ENCODE measurements at regions not wholly inside any gene's neighbourhood (a gene's known extent, or its start where the extent isn't known, plus 50 kb on each side); places are given as distances from the start of the nearest gene placed in this dataset.

DNA sequence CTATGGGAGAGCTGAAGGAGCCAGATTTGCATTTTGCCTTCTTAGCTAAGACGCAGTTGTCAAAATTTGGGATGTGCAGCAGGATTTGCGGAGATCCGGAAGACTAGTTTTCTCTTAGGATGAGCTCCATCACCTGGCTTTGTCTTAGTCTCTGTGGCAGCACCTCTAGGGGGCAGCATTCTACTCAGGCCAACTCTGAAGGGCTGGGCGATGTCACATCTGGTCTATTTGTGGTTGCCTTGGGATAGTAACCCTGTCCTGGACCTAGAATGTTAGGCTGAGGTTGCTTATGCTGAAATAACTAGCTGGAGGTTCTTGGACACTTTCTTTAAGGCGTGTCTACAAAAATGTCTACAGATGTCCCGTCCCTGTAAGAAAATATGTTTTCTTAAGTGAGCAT, 116.2 kb downstream of the FAT3 start:
- in situ Hi-C loops (cut with HindIII; ENCODE audit: extremely low pct_ligation_motif_present, low pct_unique_long_range_greater_than_20kb), result no loop called here

More for the DNA sequence above, 116.2 kb downstream of the FAT3 start:
- CTCF ChIA-PET (ENCODE audit: low intra/inter-chr PET ratio, low total read pairs), result interaction anchor here (1.3 kb wide), 1 partner anchor 546 kb away, joined by 5 read pairs; no protein-coding TSS in a partner anchor
- H3K9ac ChIP-seq (ENCODE audit: insufficient read depth, low read depth, low read length), result no peak overlapping the region
- H3K4me3 ChIP-seq (replicated peaks in 1 of 3; ENCODE audit: insufficient read depth in 1 of 3, low read depth in 2 of 3, low read length in 3 of 3), result no peak overlapping the region
- DNase-seq (ENCODE audit: low spot score) (peak; percentile 6), FAIRE-seq (no peak), ATAC-seq (peak; percentile 86)
- H4K20me1 ChIP-seq (ENCODE audit: insufficient read depth, low read length), result no peaks in the 10 kb centered on the region
- WGBS (ENCODE audit: low lambda C conversion rate), result 46% methylated on average over 5 of the region's 6 CpGs
- intact Hi-C loops (cut with micrococcal nuclease; ENCODE audit: unreplicated experiment), result loop anchor here (2.0 kb wide), 2 partner anchors 212 to 546 kb away; no protein-coding TSS in a partner anchor
- H3K27ac ChIP-seq (ENCODE audit: extremely low read length, insufficient read depth, low read length), result no peak overlapping the region
- no peak for TF ChIP-seq MTERF4 (CRISPR knock-in tag; IDR thresholded peaks at IDR 0.05)
- peak; percentile 62 for TF ChIP-seq STAG1 (CRISPR knock-in tag; IDR thresholded peaks at IDR 0.05)
- no peak for TF ChIP-seq ZBTB7A (CRISPR knock-in tag; IDR thresholded peaks at IDR 0.05)
- TF ChIP-seq SMC3 (IDR thresholded peaks at IDR 0.05; ENCODE audit: low read length), result peak; percentile 26; the same call in 1 of the 2 replicates
- TF ChIP-seq, protein P1, sequence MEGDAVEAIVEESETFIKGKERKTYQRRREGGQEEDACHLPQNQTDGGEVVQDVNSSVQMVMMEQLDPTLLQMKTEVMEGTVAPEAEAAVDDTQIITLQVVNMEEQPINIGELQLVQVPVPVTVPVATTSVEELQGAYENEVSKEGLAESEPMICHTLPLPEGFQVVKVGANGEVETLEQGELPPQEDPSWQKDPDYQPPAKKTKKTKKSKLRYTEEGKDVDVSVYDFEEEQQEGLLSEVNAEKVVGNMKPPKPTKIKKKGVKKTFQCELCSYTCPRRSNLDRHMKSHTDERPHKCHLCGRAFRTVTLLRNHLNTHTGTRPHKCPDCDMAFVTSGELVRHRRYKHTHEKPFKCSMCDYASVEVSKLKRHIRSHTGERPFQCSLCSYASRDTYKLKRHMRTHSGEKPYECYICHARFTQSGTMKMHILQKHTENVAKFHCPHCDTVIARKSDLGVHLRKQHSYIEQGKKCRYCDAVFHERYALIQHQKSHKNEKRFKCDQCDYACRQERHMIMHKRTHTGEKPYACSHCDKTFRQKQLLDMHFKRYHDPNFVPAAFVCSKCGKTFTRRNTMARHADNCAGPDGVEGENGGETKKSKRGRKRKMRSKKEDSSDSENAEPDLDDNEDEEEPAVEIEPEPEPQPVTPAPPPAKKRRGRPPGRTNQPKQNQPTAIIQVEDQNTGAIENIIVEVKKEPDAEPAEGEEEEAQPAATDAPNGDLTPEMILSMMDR (CRISPR knock-in tag; IDR thresholded peaks at IDR 0.05), result peak; percentile 56
- no peak for TF ChIP-seq ZIK1 (CRISPR knock-in tag; IDR thresholded peaks at IDR 0.05; ENCODE audit: borderline replicate concordance, low read depth)
- H3K27me3 ChIP-seq (ENCODE audit: control insufficient read depth in 1 of 2, insufficient read depth in 2 of 2, low read length in 2 of 2), result no peaks in the 10 kb centered on the region
- H3K4me2 ChIP-seq (ENCODE audit: low read depth, low read length), result no peak overlapping the region
- POLR2A ChIA-PET, result no interaction called here
- BruUV-seq (replicated peaks), result no TSS peak
- H2AFZ ChIP-seq (ENCODE audit: low read length), result no peak overlapping the region
- no peaks in the 10 kb centered on the region for H3K4me1 ChIP-seq (ENCODE audit: insufficient read depth, low read length)
- H3K79me2 ChIP-seq (ENCODE audit: insufficient read depth, low read length), result no peaks in the 10 kb centered on the region
- no peaks in the 10 kb centered on the region for H3K9me3 ChIP-seq (ENCODE audit: low read length)
- no peaks in the 10 kb centered on the region for H3K36me3 ChIP-seq (replicated peaks in 1 of 2; ENCODE audit: control insufficient read depth in 1 of 2, insufficient read depth in 2 of 2, low read length in 2 of 2)
